Stimulated activated CD8-positive, alpha-beta memory T cell treated with anti-CD3 and anti-CD28 coated beads, Interleukin-15, amount 100 ng/mL, for 1 hour (primary cell): ENCODE measurements at regions not wholly inside any gene's neighbourhood (a gene's known extent, or its start where the extent isn't known, plus 50 kb on each side); places are given as distances from the start of the nearest gene placed in this dataset.

Experiments used
- DNase-seq: peaks from one replicate; pipeline ENCODE4 v3.0.0-alpha.2; 2020; ENCODE audit warnings: low read depth

DNA sequence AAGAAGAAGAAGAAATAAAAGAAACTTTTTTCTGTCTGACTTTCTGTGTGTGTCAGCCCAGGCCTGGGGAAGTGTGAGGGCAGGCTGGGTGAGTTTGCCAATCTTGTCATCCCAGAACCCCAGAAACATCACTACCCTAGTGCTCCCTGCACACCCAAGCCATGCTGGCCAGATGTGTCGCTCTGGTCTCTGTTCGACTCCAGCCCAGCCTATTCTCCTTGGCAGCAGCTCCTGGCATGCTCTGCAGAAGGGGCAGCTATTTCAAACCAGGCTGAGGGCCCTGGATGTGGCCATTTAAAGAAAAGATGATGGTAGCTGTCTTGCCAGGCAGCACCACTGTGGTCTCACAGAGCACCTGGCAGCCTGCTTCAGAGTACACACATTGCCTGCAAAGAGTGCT, 334.1 kb downstream of the RPS24 start:
- no peak for DNase-seq

GRCh38 chr10:78371136-78371535, 337.5 kb downstream of the RPS24 start:
- DNase-seq = no peak

- DNase-seq = no peak
Measured at GRCh38 chr10:78372806-78373205, 339.1 kb downstream of the RPS24 start.

DNA sequence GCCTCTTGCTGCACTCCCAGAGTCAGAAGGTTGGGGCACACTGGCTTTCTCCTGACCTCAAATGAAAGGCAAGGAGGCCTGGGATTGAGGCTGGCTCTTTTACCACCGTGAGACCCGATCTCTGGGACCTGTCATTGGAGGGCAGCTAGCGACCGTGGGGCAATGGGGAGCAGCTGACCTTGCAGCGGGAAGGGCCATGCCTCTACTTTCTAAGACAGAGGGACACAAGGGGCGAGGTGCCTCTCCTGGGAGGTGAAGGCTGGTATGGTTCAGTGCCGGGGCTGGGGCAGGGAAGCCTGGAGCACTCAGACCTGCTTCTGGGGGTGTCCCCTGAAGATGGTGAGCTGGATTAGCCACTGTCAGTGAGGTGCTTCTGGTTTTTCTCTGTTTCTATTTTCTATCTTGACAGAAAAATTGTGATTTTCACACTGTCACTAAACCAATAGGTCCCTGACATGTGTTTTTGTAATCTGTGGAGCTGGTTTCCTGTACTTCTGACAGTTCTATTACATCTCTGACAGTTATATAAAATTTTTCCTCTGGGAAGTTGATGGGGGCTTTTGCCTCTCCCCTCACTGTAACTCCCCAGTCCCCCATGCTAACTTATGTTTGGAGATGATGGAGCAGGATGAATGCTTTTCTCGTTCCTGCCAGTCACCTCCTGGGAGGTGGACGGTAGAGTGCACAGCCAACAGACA, 340.8 kb downstream of the RPS24 start:
- DNase-seq = no peak

DNA sequence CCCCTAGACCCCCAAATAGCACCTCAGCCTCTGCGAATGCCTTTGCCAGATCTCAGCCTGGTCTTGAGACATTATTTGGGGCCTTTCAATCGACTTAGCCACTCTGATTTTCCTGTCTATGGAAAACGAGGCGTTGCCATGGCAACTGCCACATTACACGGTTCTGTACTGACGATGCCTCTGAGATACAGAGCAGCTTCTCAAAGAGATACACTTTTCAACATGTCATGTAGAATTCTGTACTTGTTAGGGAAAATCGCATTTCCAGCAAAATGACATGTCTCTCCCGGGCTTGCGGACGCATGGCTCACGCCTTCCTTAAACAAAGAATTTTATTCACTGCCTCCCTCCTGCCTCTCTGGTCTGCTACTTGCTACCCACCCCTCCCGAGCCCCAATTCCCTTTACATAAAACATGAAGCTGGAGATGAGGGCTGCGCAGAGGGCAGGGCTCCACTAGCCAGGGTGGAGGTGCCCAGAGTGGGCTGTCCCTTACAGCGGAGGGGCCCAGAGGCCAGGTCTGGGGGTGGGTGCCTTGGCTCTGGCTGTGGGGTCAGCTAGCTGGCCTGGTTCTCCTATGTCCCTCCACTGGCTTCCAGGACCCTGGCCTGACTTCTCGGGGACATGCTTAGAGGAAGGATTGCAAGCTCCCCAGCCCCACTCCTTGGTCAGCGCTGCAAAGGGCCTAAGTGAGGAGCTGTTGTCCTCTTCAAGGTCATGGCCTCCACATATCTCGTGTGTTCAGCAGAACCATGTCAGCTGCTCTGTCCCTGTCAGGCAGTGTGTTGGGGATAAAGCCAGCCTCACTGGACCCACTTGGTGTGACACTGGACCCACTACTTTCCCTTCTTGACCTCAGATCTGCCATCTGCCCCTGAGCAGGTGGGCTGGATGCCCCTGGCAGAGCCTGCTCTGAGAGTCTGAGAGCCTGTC, 342.5 kb downstream of the RPS24 start:
- no peak for DNase-seq

- DNase-seq = no peak
Measured at GRCh38 chr10:78377356-78377755, 343.7 kb downstream of the RPS24 start.

GRCh38 chr10:78378192-78378591, 344.5 kb downstream of the RPS24 start:
- DNase-seq = no peak

GRCh38 chr10:78381107-78381506, 347.4 kb downstream of the RPS24 start:
- no peak for DNase-seq

DNA sequence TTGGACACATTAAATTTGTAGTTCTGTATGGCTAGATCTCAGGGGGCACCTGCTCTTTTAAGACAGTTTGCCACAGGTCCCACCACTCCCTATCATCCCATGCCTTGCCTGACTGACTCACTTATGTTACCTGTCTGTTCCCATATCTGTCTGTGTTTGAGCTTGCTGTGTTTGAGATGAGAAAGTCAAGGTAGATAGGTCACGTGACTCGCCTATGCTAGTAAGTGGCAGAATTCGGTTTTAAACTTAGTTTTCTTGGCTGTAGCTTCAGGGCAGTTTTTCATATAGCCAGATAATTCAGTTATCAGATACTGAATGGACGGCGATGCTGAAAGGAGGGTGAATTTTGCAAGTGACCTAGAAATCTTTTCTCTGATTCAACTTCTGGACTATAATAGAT, 348.4 kb downstream of the RPS24 start:
- no peak for DNase-seq

DNA sequence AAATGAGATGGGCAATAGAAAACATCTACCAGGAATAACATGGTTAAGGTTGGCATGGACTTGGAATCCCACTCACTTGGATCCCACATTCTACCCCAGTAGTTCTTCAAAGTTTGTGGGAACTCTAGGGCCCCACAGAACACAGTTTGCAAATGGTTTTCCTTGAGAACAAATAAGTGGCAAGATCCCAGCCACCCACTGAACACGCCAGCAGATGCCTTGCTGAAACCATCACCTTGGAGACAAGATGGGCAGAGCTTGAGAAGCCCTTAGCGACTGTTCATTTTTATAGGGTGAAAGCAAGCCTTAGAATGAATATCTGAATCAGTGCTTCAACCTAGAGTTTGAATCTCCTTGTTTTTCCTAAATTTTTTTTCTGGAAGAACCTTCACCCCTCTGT, 349.1 kb downstream of the RPS24 start:
- no peak for DNase-seq

DNA sequence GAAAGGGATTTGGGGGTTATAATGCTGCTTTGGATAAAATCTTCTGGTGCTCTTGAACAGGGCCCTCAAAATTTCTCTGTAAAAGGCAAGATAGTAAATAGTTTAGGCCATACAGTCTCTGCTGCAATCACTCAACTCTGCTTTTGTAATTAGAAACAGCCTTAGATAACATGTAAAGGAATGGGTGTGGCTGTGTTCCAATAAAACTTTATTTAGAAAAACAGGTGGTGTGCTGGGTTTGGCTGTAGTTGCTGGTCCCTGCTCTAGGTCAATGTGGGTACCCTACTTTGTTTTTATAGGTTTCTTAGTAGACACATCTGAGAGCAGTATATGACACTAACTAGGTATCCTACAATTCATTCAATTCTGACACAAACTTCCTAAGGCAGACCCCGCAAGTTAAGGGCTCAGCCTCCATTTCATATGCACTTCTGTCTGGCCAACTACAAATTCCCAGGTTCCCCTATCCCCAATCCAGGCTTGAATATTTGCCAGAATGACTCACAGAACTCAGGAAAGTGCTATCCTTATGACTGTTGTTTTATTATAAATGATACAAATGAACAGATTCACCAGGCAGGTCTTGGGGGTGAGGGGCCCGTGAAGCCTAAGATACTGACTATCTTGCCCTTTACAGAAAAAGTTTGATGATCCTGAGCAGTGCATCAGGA, 349.9 kb downstream of the RPS24 start:
- no peak for DNase-seq

- DNase-seq = no peak
Measured at GRCh38 chr10:78384049-78384431, 350.4 kb downstream of the RPS24 start.

DNA sequence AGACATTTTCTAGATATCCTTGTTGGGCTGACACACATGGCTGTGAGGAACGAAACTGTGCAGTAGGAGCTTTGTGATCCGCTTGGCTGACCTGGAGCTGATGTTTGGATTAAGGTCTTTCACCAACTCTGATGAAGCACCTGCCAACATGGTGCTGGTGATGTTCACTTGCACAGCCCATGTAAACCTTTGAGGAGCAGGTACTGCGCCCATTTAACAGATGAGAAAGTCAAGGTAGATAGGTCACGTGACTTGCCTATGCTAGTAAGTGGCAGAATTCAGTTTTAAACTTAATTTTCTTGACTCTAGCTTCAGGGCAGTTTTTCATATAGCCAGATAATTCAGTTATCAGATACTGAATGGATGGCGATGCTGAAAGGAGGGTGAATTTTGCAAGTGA, 351.9 kb downstream of the RPS24 start:
- no peak for DNase-seq

DNA sequence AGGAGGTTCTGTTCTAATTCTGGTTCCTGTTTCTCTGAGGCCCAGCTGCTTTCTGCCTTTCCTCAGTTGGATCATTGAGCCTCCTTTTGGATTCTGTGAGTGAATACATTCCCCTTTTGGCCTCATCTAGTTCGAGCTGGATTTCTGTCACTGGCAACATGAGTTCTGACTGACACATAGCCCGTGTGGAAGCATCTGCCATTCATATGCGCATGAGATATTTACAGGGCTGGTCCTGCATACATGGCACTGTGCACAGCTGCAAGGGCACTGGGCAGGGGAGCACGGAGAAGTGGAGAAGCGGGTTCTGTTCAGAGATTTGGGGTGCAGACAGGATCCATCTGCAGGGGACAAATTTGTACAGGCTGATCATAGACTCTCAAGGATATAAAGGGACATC, 352.8 kb downstream of the RPS24 start:
- DNase-seq = no peak

DNA sequence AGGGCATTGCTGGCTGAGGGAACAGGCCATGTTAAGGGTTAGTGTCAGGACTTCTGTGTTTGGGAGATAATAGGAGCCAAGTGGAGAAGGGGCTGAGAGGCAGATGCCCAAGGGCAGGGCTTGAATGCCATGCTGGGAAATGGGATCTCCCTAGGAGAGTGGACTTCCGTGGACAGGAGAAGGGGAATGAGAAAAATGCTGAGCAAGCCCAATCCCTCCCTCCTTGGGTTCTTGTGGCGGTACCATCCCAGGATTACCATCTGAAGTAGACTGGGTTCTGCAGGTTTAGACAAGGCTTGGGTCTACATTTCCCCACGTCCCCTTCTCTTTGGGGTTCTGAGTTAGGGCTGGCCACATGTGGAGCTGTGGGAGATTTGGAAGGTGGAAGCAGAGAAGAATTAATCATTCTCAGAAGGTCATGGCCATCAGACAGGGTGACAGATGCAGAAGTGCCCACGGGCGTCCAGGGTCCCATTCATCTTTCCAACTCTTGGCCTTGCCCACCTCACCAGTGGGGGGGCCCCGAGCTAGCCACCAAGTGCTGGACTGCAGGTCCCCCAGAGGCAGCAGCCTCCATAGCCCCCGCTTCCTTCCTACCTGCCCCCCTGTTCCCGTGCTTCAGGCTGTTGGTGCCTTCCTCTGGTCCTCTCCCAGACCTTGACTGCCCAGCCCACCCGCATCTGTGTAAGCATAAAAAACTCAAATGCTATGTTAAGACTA, 354.8 kb downstream of the RPS24 start:
- no peak for DNase-seq

DNA sequence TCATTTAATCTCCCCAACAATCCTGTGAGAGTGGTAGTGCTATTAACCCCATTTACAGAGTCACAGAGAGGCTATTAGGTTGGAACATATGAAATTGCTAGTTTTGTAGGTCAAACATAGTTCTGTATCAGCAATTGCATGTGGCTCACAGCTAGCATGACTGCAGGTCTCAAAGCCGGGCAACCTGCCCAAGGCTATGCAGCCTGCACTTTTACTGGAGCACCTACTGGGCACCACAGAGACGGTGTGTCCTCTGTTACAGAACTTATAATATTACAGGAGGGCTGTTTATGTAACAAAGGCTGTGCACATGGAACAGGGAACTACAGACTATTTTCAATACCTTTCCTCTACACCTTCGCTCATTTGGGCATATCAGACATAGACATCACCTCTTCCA, 355.8 kb downstream of the RPS24 start:
- DNase-seq = no peak

DNA sequence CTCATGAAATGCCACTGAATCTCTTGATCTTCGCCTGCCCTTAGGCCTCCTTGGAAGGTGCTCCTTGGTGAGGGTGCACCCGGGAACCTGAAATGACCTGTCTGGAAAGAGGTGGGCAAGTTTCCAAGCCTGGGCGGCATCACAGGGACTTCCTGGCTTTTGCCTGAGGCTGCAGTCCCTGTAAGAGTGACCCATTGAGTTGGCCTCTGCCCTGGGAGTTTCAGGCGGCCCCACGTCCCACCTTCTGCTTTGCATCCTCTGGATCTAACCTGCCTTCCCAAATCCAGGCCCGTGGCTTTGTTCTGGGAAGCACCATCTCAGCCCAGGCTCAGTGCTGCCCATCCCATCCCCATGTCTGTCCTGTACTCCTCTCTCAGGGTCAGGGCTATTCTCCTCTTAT, 356.4 kb downstream of the RPS24 start:
- DNase-seq = no peak

- no peak for DNase-seq
Measured at GRCh38 chr10:78390817-78391216, 357.2 kb downstream of the RPS24 start.

DNA sequence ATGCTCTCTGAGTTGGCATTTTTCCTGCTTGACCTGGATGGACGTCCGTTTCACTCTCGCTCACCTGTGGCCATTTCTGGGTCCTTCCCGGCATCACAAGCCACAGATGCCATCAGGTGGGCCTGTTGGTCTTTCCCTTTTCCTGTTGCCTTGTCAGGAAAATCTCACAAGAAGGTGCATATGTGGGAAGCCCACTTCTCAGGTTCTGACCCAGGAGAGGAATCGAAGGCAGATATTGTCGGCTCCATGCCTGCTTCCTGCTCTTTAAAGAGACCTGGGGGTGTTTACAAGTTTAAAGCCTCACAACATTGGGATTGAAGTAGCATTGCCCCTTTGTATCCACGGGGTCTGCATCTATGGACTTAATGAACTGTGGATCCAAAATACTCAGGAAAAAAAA, 357.9 kb downstream of the RPS24 start:
- DNase-seq = no peak

DNA sequence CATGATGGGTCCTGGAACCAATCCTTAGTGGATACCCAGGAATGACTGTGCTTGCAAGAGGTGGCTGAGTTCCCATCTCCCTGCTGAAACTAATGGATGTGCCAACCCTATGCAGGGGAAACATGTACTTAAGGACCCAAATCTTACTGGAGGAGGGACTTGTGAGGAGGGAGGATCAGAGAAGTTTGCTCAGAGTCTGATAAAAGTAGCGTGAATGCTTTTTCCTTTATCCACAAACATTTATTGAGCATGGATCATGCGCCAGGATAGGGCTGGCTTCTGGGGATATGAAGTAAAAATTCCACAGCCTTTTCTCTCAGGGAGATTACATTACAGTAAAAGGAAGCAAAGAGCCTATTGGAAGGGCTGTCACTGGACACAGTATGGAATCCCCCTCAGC, 358.5 kb downstream of the RPS24 start:
- DNase-seq = no peak

DNA sequence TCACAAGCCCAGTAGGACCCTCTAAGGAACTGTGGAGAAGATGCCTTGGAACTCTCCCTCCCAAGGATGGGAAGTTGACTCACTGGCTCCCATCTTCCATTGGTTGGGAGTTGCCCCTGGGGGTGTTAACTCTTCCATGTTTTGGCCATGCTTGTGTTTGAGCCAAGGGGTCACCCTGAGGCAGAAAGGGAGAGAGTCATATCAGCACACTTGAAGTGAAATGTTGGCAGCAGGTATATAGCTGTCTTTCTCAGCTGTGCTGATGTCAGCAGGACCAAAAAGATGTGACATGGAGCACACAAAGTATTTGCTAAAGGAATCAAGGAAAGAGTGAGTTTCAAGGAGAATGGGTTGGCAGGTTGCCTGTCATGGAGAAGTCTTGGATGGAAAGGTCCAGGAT, 359.4 kb downstream of the RPS24 start:
- no peak for DNase-seq

- no peak for DNase-seq
Measured at GRCh38 chr10:78394047-78394446, 360.4 kb downstream of the RPS24 start.
